Transverse colon (tissue), 4 donors: ENCODE measurements at regions not wholly inside any gene's neighbourhood (a gene's known extent, or its start where the extent isn't known, plus 50 kb on each side); places are given as distances from the start of the nearest gene placed in this dataset.

Experiments
- CTCF ChIP-seq, 5 experiments: fragments of 200-600 bp in 3 of 5; fragments of 450-650 bp in 2 of 5; sonication (generic) in 3 of 5; IDR thresholded peaks; 1 replicate in 2 of 5; 2 replicates in 3 of 5; pipeline ENCODE4 v1.5.1; 2016 to 2017; ENCODE audit warnings: antibody characterized with exemption in 5 of 5, inconsistent platforms in 3 of 5, mild to moderate bottlenecking in 2 of 5, moderate library complexity in 1 of 5
- EP300 ChIP-seq: sonication (generic); formaldehyde crosslinking; IDR thresholded peaks from one replicate; pipeline ENCODE4 v1.6.1; 2017; ENCODE audit warnings: antibody characterized with exemption, low read depth
- POLR2A ChIP-seq: fragments of 450-650 bp; IDR thresholded peaks from one replicate; pipeline ENCODE4 v1.6.1; 2016; ENCODE audit warnings: antibody characterized with exemption, mild to moderate bottlenecking, moderate library complexity
- POLR2AphosphoS5 ChIP-seq, 3 donors: sonication (generic); formaldehyde crosslinking; IDR thresholded peaks; one replicate each; pipeline ENCODE4 v1.6.1; 2016; ENCODE audit warnings: antibody characterized with exemption in 3 of 3

GRCh38 chr12:107525063-107525718, 160.4 kb upstream of the PWP1 start:
- TF ChIP-seq CTCF (IDR thresholded peaks at IDR 0.05) (no peak), POLR2AphosphoS5 (IDR thresholded peaks at IDR 0.05) (no peak), EP300 (no peak), POLR2A (no peak)
